Mucosa of descending colon (tissue), 3 donors: ENCODE measurements at regions not wholly inside any gene's neighbourhood (a gene's known extent, or its start where the extent isn't known, plus 50 kb on each side); places are given as distances from the start of the nearest gene placed in this dataset.

Experiments
- ATAC-seq: fragments of 200-7000 bp; cut with Tn5 transposase; one replicate; pipeline ENCODE4 v1.9.1; 2020; ENCODE audit warnings: mild to moderate bottlenecking, moderate library complexity
- DNase-seq, 3 donors: peaks; one replicate each; pipeline ENCODE4 v3.0.0-alpha.2; 2020
- H3K36me3 ChIP-seq: fragments of 200-600 bp; one replicate; pipeline ENCODE4 v1.8.0; 2021; ENCODE audit warnings: low read depth, mild to moderate bottlenecking
- H3K4me1 ChIP-seq: fragments of 200-600 bp; one replicate; pipeline ENCODE4 v1.8.0; 2021; ENCODE audit warnings: low read depth, mild to moderate bottlenecking
- H3K4me3 ChIP-seq: fragments of 200-600 bp; one replicate; pipeline ENCODE4 v1.8.0; 2021; ENCODE audit warnings: mild to moderate bottlenecking
- H3K9me3 ChIP-seq: fragments of 200-600 bp; one replicate; pipeline ENCODE4 v1.8.0; 2021; ENCODE audit warnings: mild to moderate bottlenecking
- intact Hi-C, 2 donors: fragments of 100-400 bp; cut with DNase I in 1 of 2; cut with micrococcal nuclease in 1 of 2; formaldehyde crosslinking; loops; one replicate each; pipeline versions ENCODE4 v1.11.0 to v1.11.1; 2022; cut with DNase I, micrococcal nuclease
- TF ChIP-seq, protein P1 (sequence below): fragments of 200-600 bp; IDR thresholded peaks from one replicate; pipeline ENCODE4 v1.8.0; 2022; ENCODE audit warnings: antibody characterized with exemption, mild to moderate bottlenecking
- donor health status: DM: no; HTN: no; CAD: no; lungs with moderate emphysema.
- donor health status: DM: no; HTN: no; CAD: no.
- donor health status: DM: no; HTN: yes; CAD: no.

DNA sequence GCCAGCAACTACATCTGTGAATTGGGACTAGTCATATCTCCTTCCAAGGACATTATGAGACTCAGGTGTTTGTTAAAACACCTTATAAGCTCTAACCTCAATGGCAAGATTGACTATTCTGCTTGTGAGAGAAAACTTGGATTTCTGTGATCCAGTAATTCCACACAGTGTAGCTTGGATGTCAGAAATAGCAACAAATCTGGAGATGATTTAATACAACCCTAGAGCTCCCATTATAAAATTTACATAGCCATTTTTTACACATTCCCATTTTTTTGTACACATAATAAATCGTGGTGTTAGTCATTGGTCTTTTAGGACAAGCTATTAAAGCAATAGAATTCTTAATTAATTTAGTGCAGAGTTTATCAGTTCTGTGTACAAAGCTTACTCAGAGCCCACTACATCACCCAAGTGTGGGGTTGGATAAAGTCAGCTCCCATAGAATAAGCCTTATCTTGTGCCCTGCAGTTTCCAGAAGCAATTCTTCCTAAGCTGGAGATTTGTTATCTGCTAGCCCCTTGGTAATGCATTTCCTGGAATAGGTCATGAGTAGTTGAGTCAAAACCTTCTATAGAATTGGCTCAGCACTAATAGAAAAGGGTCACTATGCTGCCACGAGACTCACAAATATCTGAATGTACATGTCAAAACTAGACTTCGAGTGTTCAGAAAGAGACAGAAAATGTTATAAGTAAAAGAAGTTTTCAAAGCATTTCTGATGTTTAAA is 434.0 kb upstream of the RUNX1 start:
- no peaks in the 10 kb centered on the region for H3K4me1 ChIP-seq
- TF ChIP-seq, protein P1, sequence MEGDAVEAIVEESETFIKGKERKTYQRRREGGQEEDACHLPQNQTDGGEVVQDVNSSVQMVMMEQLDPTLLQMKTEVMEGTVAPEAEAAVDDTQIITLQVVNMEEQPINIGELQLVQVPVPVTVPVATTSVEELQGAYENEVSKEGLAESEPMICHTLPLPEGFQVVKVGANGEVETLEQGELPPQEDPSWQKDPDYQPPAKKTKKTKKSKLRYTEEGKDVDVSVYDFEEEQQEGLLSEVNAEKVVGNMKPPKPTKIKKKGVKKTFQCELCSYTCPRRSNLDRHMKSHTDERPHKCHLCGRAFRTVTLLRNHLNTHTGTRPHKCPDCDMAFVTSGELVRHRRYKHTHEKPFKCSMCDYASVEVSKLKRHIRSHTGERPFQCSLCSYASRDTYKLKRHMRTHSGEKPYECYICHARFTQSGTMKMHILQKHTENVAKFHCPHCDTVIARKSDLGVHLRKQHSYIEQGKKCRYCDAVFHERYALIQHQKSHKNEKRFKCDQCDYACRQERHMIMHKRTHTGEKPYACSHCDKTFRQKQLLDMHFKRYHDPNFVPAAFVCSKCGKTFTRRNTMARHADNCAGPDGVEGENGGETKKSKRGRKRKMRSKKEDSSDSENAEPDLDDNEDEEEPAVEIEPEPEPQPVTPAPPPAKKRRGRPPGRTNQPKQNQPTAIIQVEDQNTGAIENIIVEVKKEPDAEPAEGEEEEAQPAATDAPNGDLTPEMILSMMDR, result no peak
- H3K36me3 ChIP-seq, result no peaks in the 10 kb centered on the region
- no peak overlapping the region for H3K4me3 ChIP-seq
- DNase-seq (no peak), ATAC-seq (no peak)
- no peaks in the 10 kb centered on the region for H3K9me3 ChIP-seq
- intact Hi-C loops, result no loop called here

- Histone ChIP-seq H3K9me3 (no peaks in the 10 kb centered on the region), H3K4me3 (no peak overlapping the region), H3K4me1 (no peaks in the 10 kb centered on the region), H3K36me3 (no peaks in the 10 kb centered on the region)
- DNase-seq (no peak), ATAC-seq (no peak)
- TF ChIP-seq, protein P1, result no peak
- intact Hi-C loops, result no loop called here
Observed at GRCh38 chr21:35482096-35482495, 433.0 kb upstream of the RUNX1 start.

DNA sequence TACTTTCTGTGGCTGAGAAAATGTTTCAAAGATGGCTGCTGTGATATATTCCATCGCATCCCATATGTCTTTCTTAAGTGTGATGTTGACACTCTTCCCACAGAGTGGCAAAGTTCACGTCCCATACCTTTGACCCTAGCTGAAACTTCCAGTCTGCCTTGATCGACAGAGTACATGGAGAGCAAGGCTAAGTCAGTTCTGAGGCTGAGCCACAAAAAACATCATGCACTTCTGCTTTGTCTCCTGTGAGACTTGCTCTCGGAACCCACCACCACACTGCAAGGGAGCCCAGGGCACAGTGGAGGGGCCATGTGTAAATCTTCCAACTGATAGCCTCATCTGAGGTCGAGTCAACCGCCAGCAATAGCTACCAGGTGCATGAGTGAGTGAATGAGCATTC is 431.9 kb upstream of the RUNX1 start:
- no peaks in the 10 kb centered on the region for H3K36me3 ChIP-seq
- ATAC-seq, result no peak
- H3K9me3 ChIP-seq, result no peaks in the 10 kb centered on the region
- H3K4me1 ChIP-seq, result no peaks in the 10 kb centered on the region
- no peak for DNase-seq
- TF ChIP-seq, protein P1, result no peak
- intact Hi-C loops, result no loop called here
- H3K4me3 ChIP-seq, result no peak overlapping the region

- H3K4me3 ChIP-seq, result no peak overlapping the region
- no peaks in the 10 kb centered on the region for H3K36me3 ChIP-seq
- TF ChIP-seq, protein P1, result no peak
- DNase-seq, result no peak
- no peaks in the 10 kb centered on the region for H3K9me3 ChIP-seq
- no peak for ATAC-seq
- no peaks in the 10 kb centered on the region for H3K4me1 ChIP-seq
- intact Hi-C loops, result no loop called here
Observed at GRCh38 chr21:35479529-35479928, 430.4 kb upstream of the RUNX1 start.

- DNase-seq (no peak), ATAC-seq (no peak)
- H3K4me1 ChIP-seq, result no peaks in the 10 kb centered on the region
- TF ChIP-seq, protein P1, result no peak
- intact Hi-C loops, result no loop called here
- H3K4me3 ChIP-seq, result no peak overlapping the region
- H3K36me3 ChIP-seq, result no peaks in the 10 kb centered on the region
- H3K9me3 ChIP-seq, result no peaks in the 10 kb centered on the region
Observed at GRCh38 chr21:35479065-35479448, 430.0 kb upstream of the RUNX1 start.
